ENCODE measurements at regions not wholly inside any gene's neighbourhood (a gene's known extent, or its start where the extent isn't known, plus 50 kb on each side); places are given as distances from the start of the nearest gene placed in this dataset.
"Not testable (repeated sequence)": the region's sequence is repeated elsewhere in the genome, so short reads cannot be mapped to it uniquely, and the experiment has no call there.

GRCh38 chr12:102680304-102680703, 199.9 kb upstream of the IGF1 start:
- Mint-ChIP-seq H3K27me3 (peaks cover 12% of the 10 kb centered on the region), H3K9me3 (peaks cover 8% of the 10 kb centered on the region), H3K36me3 (ENCODE audit: insufficient read depth) (no peaks in the 10 kb centered on the region), H3K4me3 (no peak overlapping the region), H3K27ac (ENCODE audit: low read depth) (no peak overlapping the region), H3K4me1 (no peaks in the 10 kb centered on the region)
- DNase-seq (ENCODE audit: low spot score in 2 of 2) (no peak), ATAC-seq (replicated peaks; ENCODE audit: extremely low read depth, poor library complexity, severe bottlenecking) (no peak)

- no peaks in the 10 kb centered on the region for H3K4me1 Mint-ChIP-seq
- H3K36me3 Mint-ChIP-seq (ENCODE audit: insufficient read depth), result no peaks in the 10 kb centered on the region
- DNase-seq (ENCODE audit: low spot score in 2 of 2) (no peak), ATAC-seq (replicated peaks; ENCODE audit: extremely low read depth, poor library complexity, severe bottlenecking) (no peak)
- H3K27me3 Mint-ChIP-seq, result peaks cover 12% of the 10 kb centered on the region
- peaks cover 16% of the 10 kb centered on the region for H3K9me3 Mint-ChIP-seq
- no peak overlapping the region for H3K27ac Mint-ChIP-seq (ENCODE audit: low read depth)
- no peak overlapping the region for H3K4me3 Mint-ChIP-seq
These were observed 196.4 kb upstream of the IGF1 start for GRCh38 chr12:102676812-102677211.

- Mint-ChIP-seq H3K4me3 (no peak overlapping the region), H3K27me3 (peaks cover 12% of the 10 kb centered on the region), H3K27ac (ENCODE audit: low read depth) (no peak overlapping the region), H3K9me3 (peaks cover 16% of the 10 kb centered on the region), H3K36me3 (ENCODE audit: insufficient read depth) (no peaks in the 10 kb centered on the region), H3K4me1 (no peaks in the 10 kb centered on the region)
- DNase-seq (ENCODE audit: low spot score in 2 of 2), result no peak
- ATAC-seq (replicated peaks; ENCODE audit: extremely low read depth, poor library complexity, severe bottlenecking), result no peak
These were observed 195.3 kb upstream of the IGF1 start for GRCh38 chr12:102675672-102676071.

DNA sequence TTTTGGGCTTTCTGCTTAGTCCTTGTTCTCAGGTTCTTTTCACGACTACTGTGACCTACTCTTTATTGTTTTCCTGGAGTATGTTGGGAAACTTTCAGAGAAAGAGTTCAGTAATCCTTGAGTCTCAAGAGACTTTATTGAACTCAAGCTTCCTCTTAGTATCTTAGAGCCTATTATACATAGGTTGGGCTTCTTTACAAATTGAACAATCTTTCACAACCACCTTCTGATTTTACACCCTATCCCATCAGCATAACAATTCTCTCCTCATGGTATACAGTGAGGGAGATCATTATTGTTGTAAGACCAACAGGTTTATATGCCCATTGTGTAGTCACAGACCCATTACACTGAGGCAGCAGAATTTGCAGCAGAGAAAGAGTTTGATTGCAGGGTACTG, 193.2 kb upstream of the IGF1 start:
- Mint-ChIP-seq H3K36me3 (ENCODE audit: insufficient read depth) (no peaks in the 10 kb centered on the region), H3K4me1 (no peaks in the 10 kb centered on the region), H3K27me3 (peaks cover 17% of the 10 kb centered on the region), H3K9me3 (peaks cover 16% of the 10 kb centered on the region), H3K27ac (ENCODE audit: low read depth) (no peak overlapping the region), H3K4me3 (no peak overlapping the region)
- ATAC-seq (replicated peaks; ENCODE audit: extremely low read depth, poor library complexity, severe bottlenecking) (no peak), DNase-seq (ENCODE audit: low spot score in 2 of 2) (no peak)

- H3K27ac Mint-ChIP-seq (ENCODE audit: low read depth); DNase-seq (ENCODE audit: low spot score in 2 of 2): not testable (repeated sequence)
These were observed 191.8 kb upstream of the IGF1 start for GRCh38 chr12:102672212-102672611.

GRCh38 chr12:102669056-102669455, 188.7 kb upstream of the IGF1 start:
- Mint-ChIP-seq H3K27ac (ENCODE audit: low read depth) (no peak overlapping the region), H3K27me3 (peaks cover 36% of the 10 kb centered on the region), H3K4me1 (no peaks in the 10 kb centered on the region), H3K9me3 (peaks cover 11% of the 10 kb centered on the region), H3K4me3 (no peak overlapping the region), H3K36me3 (ENCODE audit: insufficient read depth) (no peaks in the 10 kb centered on the region)
- no peak for DNase-seq (ENCODE audit: low spot score in 2 of 2)
- ATAC-seq (replicated peaks; ENCODE audit: extremely low read depth, poor library complexity, severe bottlenecking), result no peak

More at GRCh38 chr12:102672212-102672611, 191.8 kb upstream of the IGF1 start:
- peaks cover 20% of the 10 kb centered on the region for H3K9me3 Mint-ChIP-seq
- not testable (repeated sequence) for H3K4me3 Mint-ChIP-seq; H3K36me3 Mint-ChIP-seq (ENCODE audit: insufficient read depth); ATAC-seq (replicated peaks; ENCODE audit: extremely low read depth, poor library complexity, severe bottlenecking); H3K4me1 Mint-ChIP-seq
- H3K27me3 Mint-ChIP-seq, result peaks cover 31% of the 10 kb centered on the region

DNA sequence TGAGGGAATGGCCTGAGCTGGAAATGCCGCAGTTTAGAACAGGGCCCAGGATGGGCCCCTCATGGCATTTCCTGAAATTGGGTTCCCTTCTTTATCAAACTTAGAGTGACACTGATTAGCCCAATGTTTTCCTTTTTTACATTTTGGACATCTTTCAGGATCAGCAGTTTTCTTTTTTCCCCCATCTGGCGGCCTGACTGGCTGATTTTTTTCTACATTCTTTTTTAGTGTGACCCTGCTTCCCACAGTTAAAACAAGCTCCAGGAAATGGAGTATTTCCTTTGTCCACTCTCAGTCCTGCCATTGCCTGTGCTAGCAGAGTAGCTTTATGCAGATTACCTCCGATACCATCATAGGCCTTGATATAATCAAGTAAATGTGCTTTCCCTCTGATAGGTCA, 185.8 kb upstream of the IGF1 start:
- not testable (repeated sequence) for H3K27ac Mint-ChIP-seq (ENCODE audit: low read depth); DNase-seq (ENCODE audit: low spot score in 2 of 2); ATAC-seq (replicated peaks; ENCODE audit: extremely low read depth, poor library complexity, severe bottlenecking); H3K4me3 Mint-ChIP-seq; H3K9me3 Mint-ChIP-seq; H3K4me1 Mint-ChIP-seq; H3K36me3 Mint-ChIP-seq (ENCODE audit: insufficient read depth)
- H3K27me3 Mint-ChIP-seq, result peaks cover 36% of the 10 kb centered on the region

DNA sequence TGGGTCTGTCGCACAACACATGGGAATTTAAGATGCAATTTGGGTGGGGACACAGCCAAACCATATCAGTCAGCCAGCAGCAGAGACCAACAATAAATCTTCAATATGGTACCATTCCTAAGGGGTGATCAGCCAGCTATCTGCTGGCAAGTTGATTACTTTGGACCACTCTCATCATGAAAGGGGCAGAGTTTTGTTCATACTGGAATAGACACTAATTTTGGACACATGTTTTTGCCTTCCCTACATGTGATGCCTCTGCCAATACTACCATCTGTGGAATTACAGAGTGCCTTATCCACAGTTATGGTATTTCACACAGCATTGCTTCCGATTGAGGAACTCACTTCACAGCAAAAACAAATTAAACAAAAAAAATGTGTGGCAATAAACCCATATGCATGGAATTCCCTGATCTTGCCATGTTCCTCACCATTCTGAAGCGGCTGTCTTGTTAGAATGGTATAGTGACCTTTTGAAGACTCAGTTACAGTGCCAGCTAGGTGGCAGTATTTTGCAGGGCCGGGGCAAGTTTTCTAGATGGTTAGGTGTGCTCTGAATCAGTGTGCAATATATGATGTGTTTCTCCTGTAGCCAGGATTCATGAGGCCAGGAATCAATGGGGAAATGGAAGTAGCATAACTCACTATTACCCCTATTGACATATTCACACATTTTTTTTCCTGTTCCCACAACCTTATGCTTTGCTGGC, 179.0 kb upstream of the IGF1 start:
- Mint-ChIP-seq H3K36me3 (ENCODE audit: insufficient read depth) (no peaks in the 10 kb centered on the region), H3K4me3 (no peak overlapping the region), H3K4me1 (no peaks in the 10 kb centered on the region), H3K27ac (ENCODE audit: low read depth) (no peak overlapping the region), H3K27me3 (no peaks in the 10 kb centered on the region), H3K9me3 (no peaks in the 10 kb centered on the region)
- ATAC-seq (replicated peaks; ENCODE audit: extremely low read depth, poor library complexity, severe bottlenecking), result no peak
- DNase-seq (ENCODE audit: low spot score in 2 of 2), result no peak

GRCh38 chr12:102653406-102653805, 173.0 kb upstream of the IGF1 start:
- Mint-ChIP-seq H3K9me3 (no peaks in the 10 kb centered on the region), H3K36me3 (ENCODE audit: insufficient read depth) (no peaks in the 10 kb centered on the region), H3K4me3 (no peak overlapping the region), H3K27me3 (no peaks in the 10 kb centered on the region), H3K27ac (ENCODE audit: low read depth) (no peak overlapping the region), H3K4me1 (no peaks in the 10 kb centered on the region)
- DNase-seq (ENCODE audit: low spot score in 2 of 2), result no peak
- ATAC-seq (replicated peaks; ENCODE audit: extremely low read depth, poor library complexity, severe bottlenecking), result no peak

GRCh38 chr12:102652645-102653313, 172.4 kb upstream of the IGF1 start:
- no peak overlapping the region for H3K27ac Mint-ChIP-seq (ENCODE audit: low read depth)
- H3K4me3 Mint-ChIP-seq, result no peak overlapping the region
- DNase-seq (ENCODE audit: low spot score in 2 of 2), result no peak
- H3K36me3 Mint-ChIP-seq (ENCODE audit: insufficient read depth), result no peaks in the 10 kb centered on the region
- no peaks in the 10 kb centered on the region for H3K27me3 Mint-ChIP-seq
- H3K4me1 Mint-ChIP-seq, result no peaks in the 10 kb centered on the region
- no peak for ATAC-seq (replicated peaks; ENCODE audit: extremely low read depth, poor library complexity, severe bottlenecking)
- no peaks in the 10 kb centered on the region for H3K9me3 Mint-ChIP-seq

DNA sequence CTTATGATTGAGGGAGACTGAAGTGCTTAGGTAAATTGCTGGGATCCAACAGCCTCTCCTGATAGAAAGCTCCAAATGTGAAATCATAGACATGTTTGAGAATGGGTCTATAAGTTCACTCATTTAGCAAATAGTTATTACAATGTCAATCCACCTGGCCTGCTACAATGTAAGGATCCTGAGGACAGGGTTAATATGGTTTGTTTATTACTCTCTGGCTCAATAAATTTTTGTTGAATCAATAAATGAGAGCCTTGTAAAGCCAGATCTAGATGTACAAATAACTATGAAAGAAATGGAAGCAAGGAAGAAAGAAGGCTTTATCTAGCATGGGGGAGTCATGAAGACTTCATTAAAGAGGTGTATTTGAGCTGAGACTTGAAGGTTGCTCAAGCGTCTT, 165.6 kb upstream of the IGF1 start:
- H3K27me3 Mint-ChIP-seq, result no peaks in the 10 kb centered on the region
- no peaks in the 10 kb centered on the region for H3K4me1 Mint-ChIP-seq
- H3K27ac Mint-ChIP-seq (ENCODE audit: low read depth), result no peak overlapping the region
- no peaks in the 10 kb centered on the region for H3K9me3 Mint-ChIP-seq
- H3K36me3 Mint-ChIP-seq (ENCODE audit: insufficient read depth), result no peaks in the 10 kb centered on the region
- no peak overlapping the region for H3K4me3 Mint-ChIP-seq
- no peak for DNase-seq (ENCODE audit: low spot score in 2 of 2)
- ATAC-seq (replicated peaks; ENCODE audit: extremely low read depth, poor library complexity, severe bottlenecking), result no peak

- no peak overlapping the region for H3K4me3 Mint-ChIP-seq
- H3K27ac Mint-ChIP-seq (ENCODE audit: low read depth), result no peak overlapping the region
- DNase-seq (ENCODE audit: low spot score in 2 of 2), result no peak
- peaks cover 14% of the 10 kb centered on the region for H3K9me3 Mint-ChIP-seq
- no peaks in the 10 kb centered on the region for H3K36me3 Mint-ChIP-seq (ENCODE audit: insufficient read depth)
- H3K4me1 Mint-ChIP-seq, result no peaks in the 10 kb centered on the region
- ATAC-seq (replicated peaks; ENCODE audit: extremely low read depth, poor library complexity, severe bottlenecking), result no peak
- H3K27me3 Mint-ChIP-seq, result no peaks in the 10 kb centered on the region
These were observed 163.7 kb upstream of the IGF1 start for GRCh38 chr12:102643879-102644575.

DNA sequence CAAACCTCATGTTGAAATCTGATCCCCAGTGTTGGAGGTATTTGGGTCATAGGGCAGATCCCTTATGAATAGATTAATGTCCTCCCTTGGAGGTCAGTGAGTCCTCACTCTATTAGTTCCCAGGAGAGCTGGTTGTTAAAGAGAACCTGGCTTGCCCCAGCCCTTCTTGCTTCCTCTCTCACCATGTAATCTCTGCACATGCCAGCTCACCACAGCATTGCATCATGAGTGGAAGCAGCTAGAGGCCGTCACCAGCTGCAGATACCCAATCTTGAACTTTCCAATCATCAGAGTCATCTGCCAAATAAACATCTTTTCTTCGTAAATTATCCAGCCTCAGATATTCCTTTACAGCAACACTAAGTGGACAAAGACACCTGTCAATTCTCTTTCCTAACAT, 161.8 kb upstream of the IGF1 start:
- Mint-ChIP-seq H3K27me3 (no peaks in the 10 kb centered on the region), H3K36me3 (ENCODE audit: insufficient read depth) (no peaks in the 10 kb centered on the region), H3K9me3 (peaks cover 16% of the 10 kb centered on the region), H3K27ac (ENCODE audit: low read depth) (no peak overlapping the region), H3K4me1 (no peaks in the 10 kb centered on the region), H3K4me3 (no peak overlapping the region)
- DNase-seq (ENCODE audit: low spot score in 2 of 2) (no peak), ATAC-seq (replicated peaks; ENCODE audit: extremely low read depth, poor library complexity, severe bottlenecking) (no peak)

Data from central memory CD8-positive, alpha-beta T cell (primary cell).